ENCODE measurements at regions not wholly inside any gene's neighbourhood (a gene's known extent, or its start where the extent isn't known, plus 50 kb on each side); places are given as distances from the start of the nearest gene placed in this dataset.

DNA sequence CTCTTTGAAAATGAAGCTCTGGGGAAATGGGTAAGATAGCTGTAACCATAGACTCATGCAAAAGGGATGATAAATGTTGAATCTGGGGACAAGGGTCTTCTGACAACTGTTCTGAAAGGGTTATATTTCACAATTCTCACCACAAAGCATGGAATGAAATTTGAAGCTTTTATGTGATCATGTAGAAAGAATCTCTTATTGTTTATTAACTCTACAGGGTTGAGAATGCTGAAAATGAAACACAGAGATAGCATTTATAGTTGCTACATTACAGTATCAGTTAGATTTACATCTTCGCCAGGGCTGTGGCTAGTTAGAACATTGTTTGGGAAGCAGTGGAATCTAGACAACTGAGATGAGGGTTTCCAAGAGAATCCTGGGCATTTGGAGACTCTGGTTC, 97.4 kb upstream of the LHCGR start:
- no peak for DNase-seq (ENCODE audit: low spot score)

DNA sequence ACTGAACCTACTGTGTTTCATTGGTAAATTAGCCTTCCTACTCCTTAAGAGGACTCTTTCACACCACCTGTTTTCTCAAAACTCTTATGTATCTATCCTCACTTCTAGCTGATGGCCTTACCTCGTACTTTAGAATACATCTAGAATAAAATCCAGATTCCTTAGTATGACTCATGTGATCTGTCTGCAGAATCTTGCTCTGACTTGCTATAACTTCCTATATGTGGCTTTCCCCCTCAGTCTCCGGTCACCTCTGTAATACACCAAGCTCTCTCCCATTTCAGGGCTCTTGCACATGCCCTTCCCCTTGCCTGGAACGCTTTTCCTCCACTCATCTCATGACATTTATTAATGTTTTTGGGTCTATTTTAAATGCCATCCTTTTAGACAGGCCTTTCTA, 95.6 kb upstream of the LHCGR start:
- no peak for DNase-seq (ENCODE audit: low spot score)

DNA sequence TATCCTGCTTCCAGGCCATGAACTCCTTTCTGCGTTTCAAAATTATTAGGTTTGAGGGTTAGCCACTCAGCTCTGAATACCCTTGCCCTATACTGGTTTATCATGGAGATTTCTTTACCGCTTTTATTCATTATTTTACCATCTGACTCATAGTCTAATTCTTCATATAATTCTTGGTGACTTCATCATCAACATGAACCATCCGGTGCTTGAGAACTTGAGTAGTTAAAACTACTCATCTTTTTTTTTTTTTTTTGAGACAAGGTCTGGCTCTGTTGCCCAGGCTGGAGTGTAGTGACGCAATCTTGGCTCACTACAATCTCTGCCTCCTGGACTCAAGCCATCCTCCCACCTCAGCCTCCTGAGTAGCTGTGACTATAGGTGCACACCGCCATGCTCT, 94.2 kb upstream of the LHCGR start:
- no peak for DNase-seq (ENCODE audit: low spot score)

DNA sequence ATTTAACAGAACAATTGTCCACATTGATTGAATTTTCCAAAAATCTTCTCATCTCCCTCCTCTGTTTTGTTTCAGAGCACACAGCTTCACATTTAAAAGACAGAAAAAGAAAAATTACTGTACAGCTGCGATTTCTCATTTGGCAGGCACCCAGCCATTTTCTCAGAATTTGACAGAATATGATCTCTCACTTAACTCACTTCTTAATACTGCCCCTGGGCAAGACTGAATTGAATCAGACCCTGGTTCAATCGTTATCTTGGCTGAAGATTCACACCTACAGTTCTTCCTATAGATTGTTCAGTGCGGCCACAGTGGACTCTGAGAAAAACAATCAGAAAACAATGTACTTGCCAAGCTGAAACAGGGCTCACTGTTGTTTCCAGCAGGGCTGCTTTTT, 90.2 kb upstream of the LHCGR start:
- no peak for DNase-seq (ENCODE audit: low spot score)

- DNase-seq (ENCODE audit: low spot score): no peak
Observed at GRCh38 chr2:48844417-48845155, 89.1 kb upstream of the LHCGR start.

GRCh38 chr2:48841126-48841525, 85.6 kb upstream of the LHCGR start:
- DNase-seq (ENCODE audit: low spot score): no peak

DNA sequence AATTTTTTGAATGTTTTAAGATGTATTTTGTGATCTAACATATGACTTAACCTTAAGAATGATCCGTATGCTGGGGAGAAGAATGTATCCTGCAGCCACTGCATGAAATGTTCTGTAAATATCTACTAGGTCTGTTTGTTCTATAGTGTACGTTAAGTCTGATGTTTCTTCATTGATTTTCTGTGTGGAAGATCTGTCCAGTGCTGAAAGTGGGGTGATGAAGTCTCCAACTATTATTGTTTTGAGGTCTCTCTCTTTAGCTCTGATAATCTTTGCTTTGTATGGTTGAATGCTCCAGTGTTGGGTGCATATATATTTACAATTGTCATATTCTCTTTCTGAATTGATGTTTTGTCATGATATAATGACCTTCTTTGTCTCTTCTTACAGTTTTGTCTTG, 82.5 kb upstream of the LHCGR start:
- DNase-seq (ENCODE audit: low spot score): no peak

DNA sequence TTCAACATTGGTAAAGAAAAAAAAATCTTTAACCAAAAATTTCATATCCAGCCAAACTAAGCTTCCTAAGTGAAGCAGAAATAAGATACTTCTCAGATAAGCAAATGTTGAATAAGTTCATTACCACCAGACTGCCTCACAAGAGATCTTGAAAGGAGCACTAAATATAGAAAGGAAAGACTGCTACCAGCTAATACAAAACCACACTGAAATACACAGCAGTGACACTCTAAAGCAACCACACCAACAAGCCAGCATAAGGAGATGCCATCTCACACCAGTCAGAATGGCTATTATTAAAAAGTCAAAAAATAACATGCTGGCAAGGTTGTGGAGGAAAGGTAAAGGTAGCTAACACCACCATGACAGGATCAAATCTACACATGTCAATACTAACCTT, 74.0 kb upstream of the LHCGR start:
- no peak for DNase-seq (ENCODE audit: low spot score)

DNA sequence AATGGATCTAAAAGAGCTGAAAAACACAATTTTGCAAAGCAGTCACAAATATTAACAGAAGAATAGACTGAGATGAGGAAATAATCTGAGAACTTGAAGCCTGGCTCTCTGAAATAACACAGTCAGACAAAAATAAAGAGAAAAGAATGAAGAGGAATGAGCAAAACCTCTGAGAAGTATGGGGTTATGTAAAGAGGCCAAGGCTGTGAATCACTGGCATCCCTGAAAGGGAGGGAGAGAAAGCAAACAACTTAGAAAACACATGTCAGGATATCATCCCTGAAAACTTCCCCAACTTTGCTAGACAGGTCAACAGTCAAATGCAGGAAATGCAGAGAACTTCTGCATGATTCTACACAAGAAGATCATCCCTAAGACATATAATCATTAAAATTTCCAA, 73.5 kb upstream of the LHCGR start:
- DNase-seq (ENCODE audit: low spot score): no peak

GRCh38 chr2:48826986-48827385, 71.5 kb upstream of the LHCGR start:
- no peak for DNase-seq (ENCODE audit: low spot score)

- no peak for DNase-seq (ENCODE audit: low spot score)
Observed at GRCh38 chr2:48824116-48824515, 68.6 kb upstream of the LHCGR start.

- no peak for DNase-seq (ENCODE audit: low spot score)
Observed at GRCh38 chr2:48819206-48819735, 63.7 kb upstream of the LHCGR start.

- no peak for DNase-seq (ENCODE audit: low spot score)
Observed at GRCh38 chr2:48817355-48817754, 61.8 kb upstream of the LHCGR start.

GRCh38 chr2:48812416-48812815, 56.9 kb upstream of the LHCGR start:
- no peak for DNase-seq (ENCODE audit: low spot score)

DNA sequence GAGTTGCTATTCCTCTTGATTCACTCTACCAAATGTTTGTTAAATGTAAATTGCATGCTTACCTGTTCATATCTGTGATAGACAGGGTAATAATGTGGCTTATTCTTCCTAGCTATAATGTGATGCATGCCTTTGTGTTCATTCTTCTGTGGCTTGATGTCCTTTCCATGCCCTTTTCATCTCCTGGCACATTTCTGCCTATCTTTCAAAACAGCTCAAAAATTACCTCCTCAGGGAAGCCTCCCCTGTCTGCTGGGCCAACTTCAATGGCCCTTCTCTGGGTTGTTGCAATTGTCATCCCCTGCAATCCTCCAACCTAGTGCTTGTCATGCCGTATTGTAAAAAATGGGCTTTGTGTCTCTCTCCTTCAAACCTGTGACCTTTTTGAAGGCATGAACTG, 52.8 kb upstream of the LHCGR start:
- DNase-seq (ENCODE audit: low spot score): no peak
